Effector CD4-positive, alpha-beta T cell (primary cell): ENCODE measurements at regions not wholly inside any gene's neighbourhood (a gene's known extent, or its start where the extent isn't known, plus 50 kb on each side); places are given as distances from the start of the nearest gene placed in this dataset.
"Not testable (repeated sequence)": the region's sequence is repeated elsewhere in the genome, so short reads cannot be mapped to it uniquely, and the experiment has no call there.

Experiments
- DNase-seq: peaks from one replicate; pipeline ENCODE4 v3.0.0-alpha.2; 2020

DNA sequence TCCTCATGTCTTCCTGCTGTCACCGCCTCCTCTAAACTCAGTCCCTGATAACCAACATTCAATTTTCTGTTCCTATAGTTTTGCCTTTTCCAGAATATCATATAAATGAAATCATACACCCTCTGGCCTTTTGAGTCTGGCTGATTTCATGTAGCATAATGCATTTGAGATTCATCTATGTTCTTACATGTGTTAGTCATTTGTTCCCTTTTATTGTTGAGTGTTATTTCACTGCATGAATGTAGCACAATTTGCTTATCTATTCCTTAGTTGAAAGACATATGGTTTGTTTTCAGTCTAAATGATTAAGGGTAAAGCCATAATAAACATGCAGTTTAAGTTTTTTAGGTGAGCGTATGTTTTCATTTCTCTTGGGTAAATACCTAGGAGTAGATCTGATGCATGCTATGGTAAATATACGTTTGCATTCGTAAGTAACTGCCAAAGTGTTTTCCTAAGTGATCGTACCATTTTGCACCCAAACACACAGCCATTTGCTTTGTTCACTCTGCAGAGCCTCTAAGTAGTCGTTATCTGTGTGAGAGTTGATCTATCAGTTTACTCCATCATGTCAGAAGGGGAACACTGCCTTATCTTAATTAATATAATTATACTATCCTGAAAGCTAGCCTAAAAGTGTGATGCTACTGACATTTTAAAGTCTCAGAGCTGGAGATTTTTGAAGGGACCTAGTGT is 460.8 kb downstream of the DMAC1 start:
- DNase-seq: no peak

DNA sequence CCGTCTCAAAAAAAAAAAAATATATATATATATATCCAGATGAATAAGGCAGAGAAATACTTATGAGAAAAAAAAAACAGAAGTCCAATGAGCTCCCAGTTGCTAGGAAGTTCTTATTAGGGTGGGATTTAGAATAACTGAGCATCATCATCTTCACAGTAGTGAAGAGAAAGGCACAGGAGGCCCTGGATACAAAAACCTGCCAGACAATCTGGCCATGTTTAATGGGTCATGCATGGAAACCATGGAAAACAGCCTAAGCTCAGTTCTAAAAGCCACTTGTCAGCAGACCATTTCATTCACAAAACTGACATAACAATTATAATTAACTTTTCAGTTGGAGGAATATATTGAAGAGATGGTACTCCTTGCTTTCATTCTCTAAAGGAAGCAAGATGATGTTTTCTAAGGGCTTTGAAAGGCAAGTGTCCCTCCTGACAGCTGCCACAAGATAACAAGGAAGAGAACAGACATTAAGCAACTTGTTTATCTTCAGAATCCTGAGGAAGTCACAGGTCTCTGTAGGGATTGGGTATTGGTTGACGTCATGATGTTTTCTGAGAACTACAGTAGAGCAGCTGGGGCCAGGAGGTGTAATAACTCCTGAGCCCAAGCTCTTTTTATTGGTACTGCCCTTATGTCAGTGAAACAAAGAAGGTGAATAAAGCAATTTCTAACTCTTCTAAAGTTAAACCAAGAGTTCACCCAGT is 463.1 kb downstream of the DMAC1 start:
- no peak for DNase-seq

DNA sequence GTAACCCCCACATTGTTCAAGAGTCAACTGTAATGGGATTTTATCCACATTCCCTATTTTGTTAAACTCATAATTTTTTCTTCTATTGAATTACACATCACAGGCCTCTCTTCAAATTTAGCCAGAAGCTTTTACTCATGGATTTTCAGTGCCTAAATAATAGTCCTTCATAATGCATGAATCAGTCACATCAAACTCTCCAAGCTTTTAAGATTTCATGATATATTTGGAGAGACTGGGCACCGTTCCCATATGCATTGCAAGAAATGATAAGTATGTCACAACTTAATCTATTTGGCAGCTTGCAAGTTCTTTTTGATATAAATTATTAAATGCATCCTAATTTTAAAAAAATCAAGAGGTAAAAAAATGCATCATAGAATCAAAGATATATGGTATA is 465.9 kb downstream of the DMAC1 start:
- no peak for DNase-seq

DNA sequence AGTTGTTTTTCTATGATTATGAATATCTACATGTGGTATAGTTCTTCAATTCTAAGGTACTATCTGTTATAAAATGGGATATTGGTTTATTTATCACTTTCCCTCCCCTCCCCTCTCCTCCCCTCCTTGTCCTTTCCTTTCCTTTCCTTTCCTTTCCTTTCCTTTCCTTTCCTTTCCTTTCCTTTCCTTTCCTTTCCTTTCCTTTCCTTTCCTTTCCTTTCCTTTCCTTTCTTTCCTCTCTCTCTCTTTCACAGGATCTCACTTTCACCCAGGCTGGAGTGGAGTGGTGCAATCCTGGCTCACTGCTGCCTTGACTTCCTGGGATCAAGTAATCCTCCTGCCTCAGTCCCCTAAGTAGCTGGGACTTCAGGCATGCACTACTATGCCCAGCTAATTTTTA is 466.8 kb downstream of the DMAC1 start:
- no peak for DNase-seq

DNA sequence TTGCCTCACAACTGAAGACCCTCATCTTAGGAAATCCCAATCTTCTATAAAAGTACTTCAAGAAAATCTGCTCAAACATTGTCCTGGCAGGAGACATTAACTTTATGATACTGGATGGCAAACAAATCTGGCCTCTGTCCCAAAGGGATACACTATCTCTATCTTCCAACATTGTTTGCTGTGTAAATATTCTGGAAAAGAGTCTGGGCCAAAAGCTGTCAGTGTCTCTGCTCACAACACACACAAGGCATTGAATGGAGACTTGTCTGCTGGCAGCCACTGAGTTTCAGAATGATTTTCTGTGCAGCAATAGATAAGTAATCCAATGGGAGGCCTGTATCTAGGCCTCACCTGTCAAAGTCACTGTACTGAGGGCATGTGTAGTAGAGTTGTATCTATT is 471.1 kb downstream of the DMAC1 start:
- DNase-seq: no peak

DNA sequence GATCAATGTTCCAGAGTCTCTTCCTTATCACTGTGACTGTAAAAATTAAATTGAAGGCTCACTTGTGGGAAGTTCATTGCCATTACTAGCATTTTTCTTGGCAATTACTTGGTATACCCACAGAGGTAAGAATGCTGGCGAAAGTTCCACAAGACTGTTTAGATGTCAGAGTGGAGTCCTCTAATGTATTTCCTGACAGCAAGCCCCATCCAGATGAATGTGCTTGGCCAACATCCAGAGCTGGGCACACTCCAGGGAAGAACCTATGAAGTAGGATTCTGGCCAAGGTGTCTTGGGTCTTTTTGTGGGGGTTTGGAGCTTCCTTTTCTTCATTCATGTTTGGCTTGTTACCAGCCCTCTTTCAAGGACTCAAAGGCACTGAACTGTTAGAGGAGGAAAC is 473.6 kb downstream of the DMAC1 start:
- DNase-seq: no peak

DNA sequence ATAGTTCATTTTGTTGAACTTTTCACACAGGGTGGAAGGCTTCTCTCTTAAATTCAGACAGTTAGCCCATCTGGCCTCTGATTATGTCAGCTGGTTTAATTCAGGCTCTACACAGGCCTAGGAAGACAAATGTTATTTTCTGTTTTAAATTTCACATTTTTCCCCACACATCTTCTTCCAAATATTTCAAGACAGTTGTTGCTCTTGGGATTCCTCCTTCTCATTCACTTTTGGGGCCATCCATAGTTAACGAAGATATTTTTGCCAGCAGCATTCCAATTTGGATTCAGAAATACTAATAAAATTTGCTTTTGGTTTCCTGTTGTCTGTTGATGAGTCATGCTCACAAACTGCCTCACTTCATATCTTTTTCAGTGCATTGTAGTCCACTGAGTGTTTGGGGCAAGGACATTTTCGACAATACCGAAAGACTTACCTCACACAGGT is 475.4 kb downstream of the DMAC1 start:
- DNase-seq: no peak

DNA sequence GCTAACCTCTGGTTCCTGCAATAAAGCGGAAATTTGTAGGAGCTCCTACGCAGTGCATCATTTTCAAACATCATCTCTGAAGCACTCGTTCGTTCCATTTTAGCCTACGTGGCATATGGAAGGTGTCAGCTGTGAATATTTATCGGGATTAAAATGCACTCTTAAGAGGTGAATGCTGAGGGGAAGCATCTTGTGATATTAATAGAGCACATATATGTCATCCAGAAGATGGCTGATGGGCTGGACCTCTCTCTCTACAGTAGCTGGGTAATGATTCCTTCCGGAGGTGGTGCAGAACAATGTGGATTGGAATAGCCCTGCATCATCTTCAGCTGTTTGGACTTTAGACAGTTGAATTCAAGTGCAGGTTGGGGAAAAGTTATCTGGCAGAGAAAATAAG is 478.7 kb downstream of the DMAC1 start:
- no peak for DNase-seq

DNA sequence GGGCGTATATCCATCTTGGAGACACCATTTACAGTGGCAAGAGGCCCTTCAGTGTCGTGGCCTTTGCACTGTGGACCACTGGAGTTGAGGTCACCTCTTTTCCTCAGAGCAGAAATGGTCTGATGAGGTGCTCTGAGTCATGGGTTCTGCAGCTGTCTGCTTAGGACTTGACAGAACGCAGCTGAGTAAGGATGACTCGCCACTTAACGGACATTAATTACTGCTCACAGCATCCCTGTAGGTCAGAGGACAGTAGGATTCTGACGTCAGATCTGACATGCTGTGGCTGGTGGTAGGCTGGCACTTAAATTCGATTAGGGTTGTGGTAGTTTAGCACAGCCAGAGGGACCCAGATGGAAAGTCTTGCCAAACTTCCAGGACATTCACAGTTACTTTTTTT is 479.4 kb downstream of the DMAC1 start:
- DNase-seq: no peak

DNA sequence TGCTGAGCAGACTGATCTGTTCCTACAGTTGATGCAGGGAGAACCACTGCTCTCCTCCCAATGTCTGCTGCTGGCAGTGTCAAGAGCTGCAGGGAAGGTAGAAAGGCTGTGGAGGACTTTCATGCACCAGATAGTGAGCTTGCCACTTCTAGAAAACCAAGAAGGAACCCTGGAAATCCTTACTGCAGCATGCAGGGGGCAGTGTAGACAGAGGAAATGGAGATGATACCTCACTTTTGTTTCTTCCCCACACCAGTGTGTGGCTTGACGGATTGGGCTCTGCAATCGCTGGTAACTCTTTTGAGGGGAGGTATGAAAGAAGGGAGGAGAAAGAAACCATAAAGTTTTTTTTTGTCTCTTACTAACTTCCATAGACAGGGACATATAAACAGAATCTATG is 480.7 kb downstream of the DMAC1 start:
- no peak for DNase-seq

DNA sequence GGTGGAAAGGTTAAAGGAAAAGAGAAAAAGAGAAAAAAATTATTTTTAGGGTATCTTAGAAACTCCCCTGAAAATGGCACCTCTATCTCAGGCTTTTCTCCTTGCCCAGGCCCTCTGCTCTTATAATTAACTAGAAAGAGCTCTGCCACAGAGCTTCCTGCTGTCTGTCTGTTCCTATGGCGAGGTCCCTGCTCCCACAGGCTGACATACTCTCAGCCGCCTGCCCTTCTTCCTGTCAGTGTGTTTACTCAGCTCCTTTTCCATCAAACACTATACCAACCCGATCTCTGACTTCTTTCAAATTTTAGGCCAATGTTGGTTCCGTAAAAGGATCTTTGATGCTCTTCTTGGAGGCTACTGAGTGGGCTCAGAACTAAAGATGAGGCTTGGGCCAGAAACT is 482.6 kb downstream of the DMAC1 start:
- no peak for DNase-seq

DNA sequence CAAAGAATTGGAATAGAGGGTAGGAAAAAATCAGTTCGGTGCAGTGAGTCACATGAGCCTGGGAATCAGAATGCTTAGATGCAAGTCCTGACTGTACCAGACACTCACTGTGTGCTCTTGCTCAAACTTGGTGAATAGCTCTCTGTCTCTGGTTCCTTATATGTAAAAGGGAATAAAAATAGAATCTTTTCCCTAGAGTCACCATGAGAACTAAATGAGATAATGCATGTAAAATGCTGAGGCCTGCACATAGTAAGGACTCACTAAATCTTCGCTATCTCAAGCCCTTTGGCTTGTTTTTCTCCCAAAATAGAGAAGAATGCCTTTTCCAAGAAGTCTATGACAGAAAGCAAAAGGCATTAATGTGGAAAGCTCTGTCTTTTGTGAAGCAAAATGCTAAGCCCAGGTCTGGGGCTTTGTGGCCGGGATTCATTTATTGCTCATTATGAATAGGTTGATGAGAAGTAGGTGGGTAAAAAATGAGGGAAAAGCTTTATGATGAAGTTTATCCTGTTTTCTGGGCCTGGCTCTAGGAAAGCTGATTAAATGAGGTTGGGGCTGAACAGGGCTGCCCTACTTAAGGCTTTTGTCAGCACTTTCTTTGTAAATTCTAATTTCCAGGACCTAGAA is 483.3 kb downstream of the DMAC1 start:
- DNase-seq: no peak

DNA sequence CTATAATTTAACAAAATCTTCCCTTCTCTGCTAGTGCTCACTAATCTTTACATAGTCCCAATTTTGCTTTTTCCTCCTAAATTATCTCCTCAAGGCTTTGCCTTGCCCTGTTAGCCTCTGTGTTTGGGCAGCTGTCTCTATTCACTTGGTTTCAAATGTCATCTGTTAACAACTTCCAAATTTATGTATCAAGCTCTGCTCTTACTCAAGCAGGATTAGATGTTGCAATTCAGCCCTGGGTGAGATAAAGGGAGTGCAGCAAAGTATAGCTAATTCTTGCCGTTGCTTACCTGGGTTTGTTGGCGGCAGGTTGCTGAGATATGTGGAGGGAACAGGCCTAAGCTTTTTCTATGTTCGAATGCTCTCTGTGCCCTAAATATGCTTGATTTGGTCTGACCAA is 483.8 kb downstream of the DMAC1 start:
- DNase-seq: no peak

DNA sequence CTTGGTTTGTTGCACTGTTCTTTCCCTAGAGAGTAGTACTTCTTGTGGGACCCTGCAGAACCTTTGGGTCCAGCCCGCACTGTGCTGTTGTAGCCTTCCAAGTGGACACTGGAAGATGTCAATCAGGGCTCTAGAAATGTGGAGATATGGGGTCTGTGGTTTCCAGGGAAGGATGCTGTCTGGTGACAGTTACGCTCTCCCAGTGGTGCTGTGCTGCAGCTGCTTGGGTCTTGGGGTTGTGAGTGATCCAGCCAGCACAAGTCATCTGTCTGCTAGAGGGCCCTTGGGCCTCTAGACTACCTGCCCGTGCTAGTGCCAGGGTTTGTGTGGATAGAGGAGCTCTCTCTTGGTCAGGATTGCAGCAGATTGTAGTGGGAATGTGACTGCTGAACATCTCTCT is 484.5 kb downstream of the DMAC1 start:
- DNase-seq: no peak

DNA sequence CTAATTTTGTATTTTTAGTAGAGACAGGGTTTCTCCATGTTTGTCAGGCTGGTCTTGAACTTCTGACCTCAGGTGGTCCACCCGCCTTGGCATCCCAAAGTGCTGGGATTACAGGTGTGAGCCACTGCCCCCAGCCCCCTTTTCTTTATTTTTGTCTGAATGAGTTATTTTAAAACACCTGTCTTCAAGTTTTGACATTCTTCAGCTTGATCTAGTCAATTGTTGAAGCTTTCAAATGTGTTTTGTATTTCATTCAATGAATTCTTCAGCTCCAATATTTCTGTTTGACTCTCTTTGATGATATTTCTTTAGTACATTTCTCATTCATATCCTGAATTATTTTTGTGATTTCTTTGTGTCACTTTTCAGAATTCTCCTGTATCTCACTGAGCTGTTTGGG is 486.2 kb downstream of the DMAC1 start:
- DNase-seq: no peak

DNA sequence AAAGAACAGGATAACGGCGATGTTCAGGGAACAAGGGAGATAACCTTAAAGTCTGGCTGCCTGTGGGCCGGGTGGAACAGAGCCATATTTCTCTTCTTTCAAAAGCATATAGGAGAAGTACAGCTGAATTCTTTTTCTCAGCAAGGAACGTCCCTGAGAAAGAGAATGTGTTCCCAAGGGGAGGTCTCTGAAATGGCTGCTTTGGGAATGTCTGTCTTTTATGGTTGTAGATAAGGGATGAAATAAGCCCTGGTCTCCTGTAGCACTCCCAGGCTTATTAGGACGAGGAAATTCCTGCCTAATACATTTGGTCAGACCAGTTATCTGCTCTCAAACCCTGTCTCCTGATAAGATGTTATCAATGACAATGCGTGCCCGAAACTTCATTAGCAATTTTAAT is 490.5 kb downstream of the DMAC1 start:
- not testable (repeated sequence) for DNase-seq

DNA sequence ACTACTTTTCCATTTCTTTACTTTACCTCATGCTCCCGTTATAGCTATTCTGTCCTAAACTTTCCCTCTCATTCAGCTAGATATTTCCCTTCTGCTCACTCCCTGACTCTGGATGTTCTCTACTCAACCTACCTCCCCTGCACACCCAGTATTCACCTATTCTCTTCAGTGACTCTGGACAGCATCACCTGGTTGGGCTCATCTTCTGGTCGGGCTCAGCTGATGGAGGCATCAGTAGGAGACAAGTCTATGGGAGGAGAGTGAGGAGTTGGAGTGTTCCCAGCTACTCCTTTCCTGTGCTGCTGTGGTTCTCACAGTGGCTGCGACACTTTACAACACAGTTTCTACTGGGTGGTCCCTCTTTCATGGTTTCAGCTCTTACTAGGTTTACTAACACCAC is 493.9 kb downstream of the DMAC1 start:
- DNase-seq: no peak

DNA sequence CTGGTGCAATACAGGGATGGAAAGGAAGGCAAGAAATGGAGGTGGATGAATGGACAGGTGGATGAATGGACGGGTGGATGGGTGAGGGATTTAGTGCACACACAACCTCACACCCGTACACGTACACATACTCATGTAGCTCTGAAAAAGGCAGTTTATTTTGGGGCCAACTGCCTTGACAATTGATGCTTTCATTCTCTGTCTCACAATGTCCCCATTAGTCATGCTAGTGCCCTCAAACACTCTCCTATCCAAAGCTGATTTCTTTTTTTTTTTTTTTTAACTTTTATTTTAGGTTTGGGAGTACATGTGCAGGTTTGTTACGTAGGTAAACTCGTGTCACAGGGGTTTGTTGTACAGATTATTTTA is 495.0 kb downstream of the DMAC1 start:
- no peak for DNase-seq

DNA sequence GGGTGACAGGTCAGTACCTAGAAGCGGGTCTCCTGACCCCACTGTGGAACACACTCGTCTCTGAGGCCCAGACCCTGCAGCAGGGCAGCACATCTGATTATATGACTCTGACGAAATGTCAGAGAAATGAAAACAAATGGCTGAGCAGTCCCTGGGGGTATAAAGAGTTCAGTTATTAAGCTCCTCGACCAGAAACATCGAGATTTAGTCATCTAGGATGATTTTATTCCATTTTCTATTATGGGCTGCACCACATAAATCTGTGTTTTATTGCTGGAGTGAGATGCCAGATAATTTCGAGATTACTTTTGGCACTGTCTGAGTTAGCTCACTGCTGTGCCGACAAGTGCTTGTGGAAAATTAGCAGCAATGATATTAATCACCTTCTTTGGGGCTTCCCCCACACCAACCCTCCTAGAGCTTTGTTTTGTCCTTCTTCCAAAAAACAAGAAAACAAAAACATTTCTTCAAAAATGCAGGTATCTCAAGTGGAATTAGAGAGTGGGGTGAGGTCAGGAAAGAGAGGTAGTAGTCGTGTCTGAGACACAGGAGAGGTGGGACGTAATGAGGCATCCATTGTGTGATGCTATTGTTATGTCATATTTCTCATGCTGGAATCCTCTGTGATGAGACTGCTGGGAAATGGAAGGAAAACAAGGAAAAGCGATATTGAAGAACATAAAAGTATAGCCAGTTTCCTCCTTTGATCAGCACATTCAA is 495.5 kb downstream of the DMAC1 start:
- DNase-seq: no peak

DNA sequence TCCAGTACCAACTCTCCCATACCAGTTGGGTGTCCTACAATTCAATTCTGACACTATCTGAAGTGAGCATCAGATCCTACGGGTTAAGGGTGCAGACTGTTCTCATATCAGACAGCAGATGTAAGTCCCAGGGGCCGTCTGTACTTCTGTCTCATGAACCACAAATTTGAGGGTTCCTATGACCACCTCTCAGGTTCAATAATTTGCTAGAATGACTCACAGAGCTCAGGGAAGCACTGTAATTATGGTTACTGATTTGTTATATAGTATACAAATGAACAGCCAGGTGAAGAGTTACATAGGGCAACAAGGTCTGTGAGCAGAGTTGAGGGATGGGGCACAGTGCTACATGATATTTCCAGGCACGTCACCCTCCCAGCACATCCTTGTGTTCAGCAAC is 499.1 kb downstream of the DMAC1 start:
- no peak for DNase-seq

DNA sequence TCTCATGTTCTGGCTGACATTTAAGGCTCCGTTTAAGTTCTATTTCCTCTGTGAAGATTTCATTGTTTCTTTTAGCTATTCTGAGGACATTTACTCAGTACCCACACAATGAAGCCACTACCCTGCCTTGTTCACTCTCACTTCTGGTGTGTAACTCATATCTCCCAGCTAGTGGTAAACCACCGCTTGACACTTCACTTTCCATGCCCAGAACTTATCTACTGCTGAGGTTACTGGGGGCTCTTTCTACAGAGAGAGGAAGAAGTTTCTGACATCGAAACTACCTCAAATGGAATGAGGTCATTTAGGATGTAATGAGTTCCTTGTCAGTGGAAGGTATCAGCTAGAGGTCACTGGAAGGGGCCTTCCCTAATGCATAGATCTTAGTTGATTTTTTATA is 501.5 kb downstream of the DMAC1 start:
- DNase-seq: no peak

DNA sequence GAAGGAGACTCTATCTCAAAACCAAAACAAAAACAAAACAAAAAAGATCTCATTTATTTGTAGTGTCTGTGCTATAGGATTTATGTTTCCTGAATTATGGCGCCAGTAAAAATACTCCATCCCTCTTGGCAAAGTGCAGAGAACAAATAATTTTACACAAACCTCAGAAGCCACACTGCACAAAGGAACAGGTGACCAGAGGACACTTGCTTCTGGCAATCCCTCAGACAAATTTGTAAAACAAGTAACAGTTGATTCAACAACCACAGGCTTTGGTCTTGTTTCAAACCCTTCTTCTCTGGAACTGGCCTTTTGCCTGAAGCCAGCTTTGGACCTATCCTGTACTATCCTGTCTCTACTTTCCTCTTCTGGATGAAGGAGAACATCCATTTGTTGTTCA is 502.1 kb downstream of the DMAC1 start:
- no peak for DNase-seq

DNA sequence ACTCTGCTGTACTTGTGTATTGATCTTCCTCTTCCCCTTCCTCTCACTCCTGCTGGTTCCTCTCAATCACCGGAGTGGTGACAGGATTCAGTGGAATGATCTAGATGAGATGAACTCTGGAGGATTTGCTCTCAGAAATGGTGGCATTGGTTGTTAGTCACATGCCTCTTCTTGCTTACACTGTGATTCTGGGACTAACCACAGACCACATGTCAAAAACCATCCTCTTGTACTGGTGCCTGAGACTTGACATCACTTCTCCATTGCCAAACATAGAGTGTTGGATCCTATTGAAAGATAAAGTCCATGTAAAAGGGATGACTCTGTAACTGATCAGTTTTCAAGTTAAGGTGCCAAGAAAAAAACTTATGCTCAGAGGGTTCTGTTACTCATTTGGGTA is 506.5 kb downstream of the DMAC1 start:
- DNase-seq: no peak

DNA sequence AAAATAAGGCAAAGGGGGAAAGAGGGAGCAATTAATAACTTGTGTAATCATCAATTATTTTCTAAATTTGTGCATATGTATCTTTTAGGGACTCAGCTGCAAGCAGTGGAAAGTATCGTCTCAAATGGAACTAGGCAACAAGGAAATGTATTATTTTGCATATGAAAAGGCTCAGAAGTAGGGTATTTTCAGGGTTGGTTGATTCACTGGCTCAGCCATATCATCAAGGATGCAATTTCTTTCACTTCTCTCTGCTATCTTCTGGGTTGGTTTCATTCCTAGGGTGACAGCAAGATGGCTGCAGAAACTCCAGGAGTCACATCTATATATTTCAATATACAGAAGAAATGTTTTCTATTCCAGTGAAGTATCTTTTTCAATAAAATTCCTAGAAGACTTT is 509.8 kb downstream of the DMAC1 start:
- DNase-seq: no peak
